Bronchial epithelial cell (primary cell): ENCODE measurements at regions not wholly inside any gene's neighbourhood (a gene's known extent, or its start where the extent isn't known, plus 50 kb on each side); places are given as distances from the start of the nearest gene placed in this dataset.
"Not testable (repeated sequence)": the region's sequence is repeated elsewhere in the genome, so short reads cannot be mapped to it uniquely, and the experiment has no call there.

Experiments used
- DNase-seq: peaks from one replicate; pipeline ENCODE4 v3.0.0-alpha.2; 2010; ENCODE audit warnings: low read depth
- FAIRE-seq: peaks from 2 replicates; lab custom pipeline; 2011; peaks lifted over from hg19 to GRCh38; lab: Jason Lieb, UNC
- H3K27me3 ChIP-seq: 2 replicates; pipeline ENCODE4 v1.5.1; 2011; ENCODE audit warnings: low read length; ENCODE audit not compliant: control insufficient read depth, insufficient read depth
- H3K36me3 ChIP-seq: 2 replicates; pipeline ENCODE4 v1.5.1; 2011; ENCODE audit warnings: low read length; ENCODE audit not compliant: control insufficient read depth, insufficient read depth
- H3K4me3 ChIP-seq: 2 replicates; pipeline ENCODE4 v1.5.1; 2011; ENCODE audit warnings: mild to moderate bottlenecking, low read depth, low read length, control low read depth
- CTCF ChIP-seq: IDR thresholded peaks from 2 replicates; pipeline ENCODE4 v1.5.1; 2011; ENCODE audit warnings: mild to moderate bottlenecking, moderate library complexity, low read length, control low read depth, inconsistent platforms; ENCODE audit not compliant: insufficient read depth, severe bottlenecking

- TF ChIP-seq CTCF: no peak
- Histone ChIP-seq H3K4me3 (no peak overlapping the region), H3K36me3 (no peaks in the 10 kb centered on the region), H3K27me3 (no peaks in the 10 kb centered on the region)
- DNase-seq (no peak), FAIRE-seq (no peak)
Measured at GRCh38 chr4:17238633-17239032, 273.3 kb downstream of the QDPR start.

GRCh38 chr4:17236686-17237085 is 275.2 kb downstream of the QDPR start:
- TF ChIP-seq CTCF: no peak
- H3K27me3 ChIP-seq: no peaks in the 10 kb centered on the region
- DNase-seq (no peak), FAIRE-seq (no peak)
- H3K4me3 ChIP-seq: no peak overlapping the region
- H3K36me3 ChIP-seq: no peaks in the 10 kb centered on the region

GRCh38 chr4:17234678-17235077 is 277.2 kb downstream of the QDPR start:
- no peaks in the 10 kb centered on the region for H3K27me3 ChIP-seq
- no peaks in the 10 kb centered on the region for H3K36me3 ChIP-seq
- FAIRE-seq (no peak), DNase-seq (no peak)
- no peak overlapping the region for H3K4me3 ChIP-seq
- no peak for TF ChIP-seq CTCF

GRCh38 chr4:17232566-17233253 is 279.2 kb downstream of the QDPR start:
- Histone ChIP-seq H3K36me3 (no peaks in the 10 kb centered on the region), H3K4me3 (no peak overlapping the region), H3K27me3 (no peaks in the 10 kb centered on the region)
- TF ChIP-seq CTCF: no peak
- FAIRE-seq (no peak), DNase-seq (no peak)

GRCh38 chr4:17231880-17232475 is 279.9 kb downstream of the QDPR start:
- FAIRE-seq, H3K4me3 ChIP-seq, H3K36me3 ChIP-seq, DNase-seq, H3K27me3 ChIP-seq: not testable (repeated sequence)

GRCh38 chr4:17230727-17231126 is 281.2 kb downstream of the QDPR start:
- no peak for TF ChIP-seq CTCF
- FAIRE-seq (no peak), DNase-seq (no peak)
- Histone ChIP-seq H3K27me3 (no peaks in the 10 kb centered on the region), H3K36me3 (no peaks in the 10 kb centered on the region), H3K4me3 (no peak overlapping the region)
